ENCODE measurements at regions not wholly inside any gene's neighbourhood (a gene's known extent, or its start where the extent isn't known, plus 50 kb on each side); places are given as distances from the start of the nearest gene placed in this dataset.

DNA sequence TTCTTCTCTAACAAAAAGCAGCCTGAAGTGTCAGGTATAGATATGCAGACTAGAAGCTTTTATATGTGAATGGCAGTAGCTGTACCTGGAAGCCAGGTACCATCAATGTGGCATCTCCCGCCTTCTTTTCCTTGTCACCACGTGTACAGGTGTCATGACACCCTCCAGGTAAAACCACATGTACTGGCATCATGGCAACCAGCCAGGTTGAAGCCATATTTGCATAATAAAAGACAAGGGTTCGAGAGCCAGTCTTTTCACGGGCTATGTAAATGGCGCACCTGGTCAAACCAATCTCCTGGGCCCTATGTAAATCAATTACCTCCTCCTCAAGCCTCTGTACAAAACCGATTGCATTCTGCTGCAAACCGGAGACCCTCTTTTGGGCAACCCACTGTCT lies 541.3 kb downstream of the CDH11 start:
- TF ChIP-seq, protein P1, sequence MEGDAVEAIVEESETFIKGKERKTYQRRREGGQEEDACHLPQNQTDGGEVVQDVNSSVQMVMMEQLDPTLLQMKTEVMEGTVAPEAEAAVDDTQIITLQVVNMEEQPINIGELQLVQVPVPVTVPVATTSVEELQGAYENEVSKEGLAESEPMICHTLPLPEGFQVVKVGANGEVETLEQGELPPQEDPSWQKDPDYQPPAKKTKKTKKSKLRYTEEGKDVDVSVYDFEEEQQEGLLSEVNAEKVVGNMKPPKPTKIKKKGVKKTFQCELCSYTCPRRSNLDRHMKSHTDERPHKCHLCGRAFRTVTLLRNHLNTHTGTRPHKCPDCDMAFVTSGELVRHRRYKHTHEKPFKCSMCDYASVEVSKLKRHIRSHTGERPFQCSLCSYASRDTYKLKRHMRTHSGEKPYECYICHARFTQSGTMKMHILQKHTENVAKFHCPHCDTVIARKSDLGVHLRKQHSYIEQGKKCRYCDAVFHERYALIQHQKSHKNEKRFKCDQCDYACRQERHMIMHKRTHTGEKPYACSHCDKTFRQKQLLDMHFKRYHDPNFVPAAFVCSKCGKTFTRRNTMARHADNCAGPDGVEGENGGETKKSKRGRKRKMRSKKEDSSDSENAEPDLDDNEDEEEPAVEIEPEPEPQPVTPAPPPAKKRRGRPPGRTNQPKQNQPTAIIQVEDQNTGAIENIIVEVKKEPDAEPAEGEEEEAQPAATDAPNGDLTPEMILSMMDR (IDR thresholded peaks at IDR 0.05), result no peak
- no peak for TF ChIP-seq POLR2A (IDR thresholded peaks at IDR 0.05)
- TF ChIP-seq POLR2AphosphoS5 (IDR thresholded peaks at IDR 0.05; ENCODE audit: insufficient read depth in 1 of 2, low read depth in 1 of 2), result no peak

Data from vagina (tissue), 2 donors.